Adrenal gland (tissue), 9 donors: ENCODE measurements at regions not wholly inside any gene's neighbourhood (a gene's known extent, or its start where the extent isn't known, plus 50 kb on each side); places are given as distances from the start of the nearest gene placed in this dataset.

ENCODE experiments used
- DNase-seq, 7 donors: peaks; one replicate each; pipeline ENCODE4 v3.0.0-alpha.2; 2019 to 2020
- H3K27ac ChIP-seq, 5 donors: fragments of 200-600 bp; sonication (generic) in 4 of 5; 1 replicate in 3 of 5; 2 replicates in 2 of 5; pipeline versions ENCODE4 v1.5.1 to v1.8.0; 2016 to 2020; ENCODE audit warnings: mild to moderate bottlenecking in 1 of 5
- H3K27me3 ChIP-seq: fragments of 200-600 bp; 2 replicates; pipeline ENCODE4 v1.8.0; 2021
- H3K36me3 ChIP-seq, 2 donors: fragments of 200-600 bp; replicated peaks in 1 of 2; 1 replicate in 1 of 2; 2 replicates in 1 of 2; pipeline versions ENCODE4 v1.5.1 to v1.8.0; 2018 to 2022
- H3K4me1 ChIP-seq, 2 donors: fragments of 200-600 bp; replicated peaks in 1 of 2; 1 replicate in 1 of 2; 2 replicates in 1 of 2; pipeline versions ENCODE4 v1.5.1 to v1.8.0; 2018 to 2021
- H3K4me3 ChIP-seq, 4 donors: fragments of 200-600 bp; sonication (generic) in 3 of 4; one replicate each; pipeline ENCODE4 v1.5.1; 2016 to 2018
- H3K9me3 ChIP-seq, 3 donors: fragments of 200-600 bp; sonication (generic) in 1 of 3; replicated peaks in 1 of 3; 1 replicate in 2 of 3; 2 replicates in 1 of 3; pipeline versions ENCODE4 v1.5.1 to v1.8.0; 2016 to 2021
- CTCF ChIP-seq, 6 experiments: fragments of 450-650 bp in 4 of 6; fragments of 200-600 bp in 2 of 6; sonication (generic) in 1 of 6; IDR thresholded peaks; 1 replicate in 5 of 6; 2 replicates in 1 of 6; pipeline versions ENCODE4 v1.5.1 to v1.8.0; 2016 to 2021; ENCODE audit warnings: antibody characterized with exemption in 6 of 6, mild to moderate bottlenecking in 2 of 6, moderate library complexity in 1 of 6
- POLR2A ChIP-seq, 2 donors: fragments of 450-650 bp; IDR thresholded peaks; one replicate each; pipeline ENCODE4 v1.6.1; 2017; ENCODE audit warnings: antibody characterized with exemption in 2 of 2, mild to moderate bottlenecking in 2 of 2, moderate library complexity in 1 of 2
- WGBS, 4 donors: extraction: QIAGEN DNeasy Blood & Tissue Kit in 2 of 4; methylation state at CpG; one replicate each; pipeline versions ENCODE4 v1.1.5 to v1.1.7; 2013 to 2017; 5-methylcytosine and 5-hydroxymethylcytosine counted together
- intact Hi-C, 2 donors: fragments of 100-400 bp; cut with DNase I; formaldehyde crosslinking; loops; one replicate each; pipeline versions ENCODE4 v1.14.1 to v1.15.0; 2022 to 2023
- donor health status: healthy with polysubstance abuse.
- donor health status: Bipolar disorder and iron deficiency.
- donor health status: DM: yes; HTN: yes; CAD: no.
- donor health status: DM: no; HTN: no; CAD: no.
- donor health status: DM: no; HTN: no; CAD: no.

GRCh38 chr1:95572962-95573361, 339.0 kb downstream of the RWDD3 start:
- Histone ChIP-seq H3K9me3 (no peaks in the 10 kb centered on the region), H3K27me3 (no peaks in the 10 kb centered on the region), H3K4me3 (no peak overlapping the region), H3K4me1 (no peaks in the 10 kb centered on the region), H3K27ac (no peak overlapping the region), H3K36me3 (no peaks in the 10 kb centered on the region)
- no peak for TF ChIP-seq CTCF (IDR thresholded peaks at IDR 0.05)
- TF ChIP-seq POLR2A (IDR thresholded peaks at IDR 0.05) = no peak
- WGBS, 4 donors = 56 to 77% (median 62%) methylated on average over 3 of the region's 3 CpGs
- intact Hi-C loops = no loop called here
- DNase-seq = no peak

- Histone ChIP-seq H3K36me3 (no peaks in the 10 kb centered on the region), H3K27me3 (no peaks in the 10 kb centered on the region), H3K27ac (no peak overlapping the region), H3K9me3 (no peaks in the 10 kb centered on the region), H3K4me1 (no peaks in the 10 kb centered on the region), H3K4me3 (no peak overlapping the region)
- intact Hi-C loops = no loop called here
- TF ChIP-seq POLR2A (IDR thresholded peaks at IDR 0.05) (no peak), CTCF (IDR thresholded peaks at IDR 0.05) (no peak)
- no peak for DNase-seq
- WGBS, 4 donors = 80 to 85% (median 82%) methylated on average over 3 of the region's 3 CpGs
These were observed 341.3 kb downstream of the RWDD3 start for GRCh38 chr1:95575291-95575690.

DNA sequence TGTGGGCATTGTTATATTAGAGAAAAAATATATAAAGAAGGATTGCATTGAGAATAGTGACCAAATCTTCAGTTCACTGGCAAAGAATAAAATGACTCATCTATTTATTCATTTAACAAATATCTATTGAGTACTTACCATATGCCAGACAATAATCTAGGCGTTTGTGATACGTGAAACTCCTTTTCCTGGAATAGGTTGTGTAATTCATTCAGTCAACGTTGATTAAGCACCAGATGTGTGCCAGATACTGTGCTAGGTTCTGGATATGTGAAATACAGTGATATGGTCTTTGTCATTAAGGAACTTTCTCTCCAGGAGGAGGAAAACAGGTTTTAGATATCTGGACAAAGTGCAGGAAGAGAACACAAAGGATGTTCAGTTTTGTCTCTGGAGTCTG, 344.5 kb downstream of the RWDD3 start:
- TF ChIP-seq CTCF (IDR thresholded peaks at IDR 0.05) (no peak), POLR2A (IDR thresholded peaks at IDR 0.05) (no peak)
- 57 to 66% (median 60%) methylated on average over 3 of the region's 3 CpGs for WGBS, 4 donors
- no peaks in the 10 kb centered on the region for H3K4me1 ChIP-seq

DNA sequence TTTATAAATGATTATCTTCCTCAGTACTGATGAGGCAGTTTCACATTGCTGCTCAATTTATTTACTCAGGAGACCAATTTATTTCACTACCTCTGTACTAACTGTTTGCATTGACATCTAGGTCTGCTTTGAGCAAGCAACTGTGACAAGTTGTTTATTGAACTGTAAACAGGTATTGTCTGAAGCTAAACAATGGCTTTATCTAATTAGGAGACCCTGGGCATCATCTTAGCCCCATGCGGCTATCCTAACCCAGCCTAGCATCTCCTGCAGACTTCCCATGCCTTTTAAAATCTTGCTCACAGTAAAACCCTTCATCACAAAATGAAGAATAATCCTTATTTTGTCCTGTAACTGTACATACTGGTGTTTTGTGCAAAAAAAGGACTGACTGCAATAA, 348.2 kb downstream of the RWDD3 start:
- 86 to 96% (median 89%) methylated on average over 1 of the region's 1 CpG for WGBS, 4 donors
- H3K9me3 ChIP-seq = no peaks in the 10 kb centered on the region
- no peak overlapping the region for H3K4me3 ChIP-seq
- no peaks in the 10 kb centered on the region for H3K4me1 ChIP-seq
- no peaks in the 10 kb centered on the region for H3K27me3 ChIP-seq
- DNase-seq = no peak
- TF ChIP-seq POLR2A (IDR thresholded peaks at IDR 0.05) (no peak), CTCF (IDR thresholded peaks at IDR 0.05) (no peak)
- intact Hi-C loops = no loop called here
- H3K36me3 ChIP-seq = no peaks in the 10 kb centered on the region
- no peak overlapping the region for H3K27ac ChIP-seq

More for the DNA sequence above, 344.5 kb downstream of the RWDD3 start:
- Histone ChIP-seq H3K36me3 (no peaks in the 10 kb centered on the region), H3K27me3 (no peaks in the 10 kb centered on the region), H3K4me3 (no peak overlapping the region), H3K9me3 (no peaks in the 10 kb centered on the region), H3K27ac (no peak overlapping the region)
- intact Hi-C loops = no loop called here
- DNase-seq = no peak
